Osteocyte (in vitro differentiated cells): ENCODE measurements at regions not wholly inside any gene's neighbourhood (a gene's known extent, or its start where the extent isn't known, plus 50 kb on each side); places are given as distances from the start of the nearest gene placed in this dataset.
A peak's percentile ranks its signal among the peaks of the same experiment; 100 is the strongest.

Source experiments
- DNase-seq: peaks from one replicate; pipeline ENCODE4 v3.0.0; 2021; ENCODE audit warnings: mixed read lengths; ENCODE audit not compliant: unreplicated experiment; ENCODE audit errors: extremely low spot score
- H3K27ac Mint-ChIP-seq: one replicate; pipeline ENCODE4 v1.8.0; 2021; ENCODE audit warnings: mild to moderate bottlenecking, mixed read lengths; ENCODE audit not compliant: unreplicated experiment
- H3K27me3 Mint-ChIP-seq: one replicate; pipeline ENCODE4 v1.8.0; 2021; ENCODE audit warnings: mixed read lengths; ENCODE audit not compliant: unreplicated experiment
- H3K36me3 Mint-ChIP-seq: one replicate; pipeline ENCODE4 v1.8.0; 2021; ENCODE audit warnings: mixed read lengths; ENCODE audit not compliant: unreplicated experiment
- H3K4me1 Mint-ChIP-seq: one replicate; pipeline ENCODE4 v1.8.0; 2021; ENCODE audit warnings: mixed read lengths; ENCODE audit not compliant: unreplicated experiment
- H3K4me3 Mint-ChIP-seq: one replicate; pipeline ENCODE4 v1.8.0; 2021; ENCODE audit warnings: mild to moderate bottlenecking, moderate library complexity, mixed read lengths; ENCODE audit not compliant: unreplicated experiment
- H3K9me3 Mint-ChIP-seq: one replicate; pipeline ENCODE4 v1.8.0; 2021; ENCODE audit warnings: mixed read lengths; ENCODE audit not compliant: unreplicated experiment
- CTCF ChIP-seq: fragments of 200-600 bp; sonication (generic); IDR thresholded peaks from 2 replicates; pipeline ENCODE4 v1.5.0; 2021; ENCODE audit warnings: antibody characterized with exemption, mild to moderate bottlenecking, moderate library complexity

- H3K4me1 Mint-ChIP-seq, result no peaks in the 10 kb centered on the region
Measured at GRCh38 chr10:130869179-130869841, 442.2 kb downstream of the TCERG1L start.

DNA sequence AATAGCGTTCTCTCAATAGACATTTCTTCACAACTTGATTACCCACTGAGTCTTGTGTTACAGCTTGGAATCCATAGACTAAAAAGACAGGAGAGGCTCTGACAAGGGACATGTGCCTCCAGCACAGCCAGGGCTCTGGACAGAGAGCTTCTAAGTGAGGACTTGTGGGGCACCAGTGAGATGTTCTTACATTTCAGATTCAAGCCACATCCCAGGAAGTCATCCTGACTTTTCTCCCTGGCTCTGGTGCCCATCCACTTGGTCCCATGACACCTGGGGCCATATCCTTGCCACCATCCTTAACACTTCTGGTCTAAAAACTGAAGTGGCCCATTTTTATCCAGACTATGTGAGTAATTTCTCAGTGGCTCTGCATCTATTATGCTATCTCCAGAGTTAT lies 440.1 kb downstream of the TCERG1L start:
- Mint-ChIP-seq H3K27ac (no peak overlapping the region), H3K27me3 (no peaks in the 10 kb centered on the region), H3K4me1 (no peaks in the 10 kb centered on the region), H3K9me3 (peaks cover 44% of the 10 kb centered on the region), H3K36me3 (no peaks in the 10 kb centered on the region), H3K4me3 (no peak overlapping the region)
- TF ChIP-seq CTCF, result no peak
- peak; percentile 25 for DNase-seq

More at GRCh38 chr10:130869179-130869841, 442.2 kb downstream of the TCERG1L start:
- TF ChIP-seq CTCF, result no peak
- Mint-ChIP-seq H3K4me3 (no peak overlapping the region), H3K36me3 (no peaks in the 10 kb centered on the region), H3K27ac (no peak overlapping the region), H3K9me3 (peaks cover 35% of the 10 kb centered on the region), H3K27me3 (no peaks in the 10 kb centered on the region)
- DNase-seq, result peak; percentile 27

GRCh38 chr10:130873636-130874035 lies 437.9 kb downstream of the TCERG1L start:
- no peaks in the 10 kb centered on the region for H3K27me3 Mint-ChIP-seq
- H3K36me3 Mint-ChIP-seq, result no peaks in the 10 kb centered on the region
- H3K9me3 Mint-ChIP-seq, result peaks cover 47% of the 10 kb centered on the region
- no peak overlapping the region for H3K27ac Mint-ChIP-seq
- H3K4me1 Mint-ChIP-seq, result no peaks in the 10 kb centered on the region
- no peak for DNase-seq
- no peak for TF ChIP-seq CTCF
- H3K4me3 Mint-ChIP-seq, result no peak overlapping the region

DNA sequence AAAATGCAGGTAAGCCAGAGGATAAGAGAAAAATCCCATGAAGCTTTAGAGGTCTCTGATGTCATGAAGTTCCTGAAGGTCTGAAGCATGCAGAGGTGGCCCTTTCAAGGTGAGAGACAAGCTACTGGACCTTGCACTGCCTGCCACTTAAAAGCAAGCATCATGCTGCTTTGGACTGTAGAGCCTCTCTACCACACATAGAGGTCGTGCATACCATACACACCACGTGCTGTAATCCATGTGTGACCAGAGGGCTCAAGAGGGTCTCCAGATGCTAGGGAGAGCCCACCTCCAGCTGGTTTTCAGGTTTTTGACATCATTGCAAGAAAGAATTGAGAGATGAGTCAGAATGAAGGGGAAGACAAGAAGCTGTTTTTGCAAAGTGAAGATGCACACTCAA lies 436.4 kb downstream of the TCERG1L start:
- no peaks in the 10 kb centered on the region for H3K27me3 Mint-ChIP-seq
- H3K4me1 Mint-ChIP-seq, result no peaks in the 10 kb centered on the region
- peaks cover 51% of the 10 kb centered on the region for H3K9me3 Mint-ChIP-seq
- H3K4me3 Mint-ChIP-seq, result no peak overlapping the region
- no peak for DNase-seq
- H3K36me3 Mint-ChIP-seq, result no peaks in the 10 kb centered on the region
- H3K27ac Mint-ChIP-seq, result no peak overlapping the region
- TF ChIP-seq CTCF, result no peak

DNA sequence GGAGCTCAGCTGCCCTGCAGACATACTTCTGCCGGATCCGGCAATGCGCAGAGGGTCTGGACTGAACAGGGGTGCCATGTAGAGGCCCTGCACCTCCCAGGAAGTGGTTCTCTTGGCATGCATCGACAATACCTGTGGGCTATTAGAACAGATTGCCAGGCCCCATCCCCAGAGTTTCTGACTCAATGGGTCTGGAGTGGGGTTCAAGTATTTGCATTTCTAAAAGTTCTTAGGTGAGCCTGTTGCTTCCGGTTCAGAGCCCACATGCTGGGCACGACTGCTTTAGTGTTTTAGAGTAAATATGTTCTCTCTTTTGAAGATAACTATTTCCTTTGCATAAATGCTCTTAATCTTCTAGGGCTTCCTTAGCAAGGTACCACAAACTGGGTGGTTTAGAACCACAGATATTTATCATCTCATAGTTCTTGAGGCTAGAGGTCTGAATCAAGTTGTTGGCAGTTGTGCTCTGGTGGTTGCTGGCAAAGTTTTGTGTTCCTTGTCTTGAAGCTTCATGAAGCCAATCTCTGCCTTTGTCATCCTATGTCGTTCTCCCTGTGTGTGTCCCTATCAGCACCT lies 435.5 kb downstream of the TCERG1L start:
- no peak for TF ChIP-seq CTCF
- Mint-ChIP-seq H3K9me3 (peaks cover 56% of the 10 kb centered on the region), H3K4me3 (no peak overlapping the region), H3K27me3 (no peaks in the 10 kb centered on the region), H3K27ac (no peak overlapping the region), H3K36me3 (no peaks in the 10 kb centered on the region), H3K4me1 (no peaks in the 10 kb centered on the region)
- DNase-seq, result no peak
